Activated CD8-positive, alpha-beta memory T cell treated with anti-CD3 and anti-CD28 coated beads, Interleukin-2, amount 50 U/mL, for 4 hours (primary cell): ENCODE measurements at regions not wholly inside any gene's neighbourhood (a gene's known extent, or its start where the extent isn't known, plus 50 kb on each side); places are given as distances from the start of the nearest gene placed in this dataset.
"Not testable (repeated sequence)": the region's sequence is repeated elsewhere in the genome, so short reads cannot be mapped to it uniquely, and the experiment has no call there.

Experiments used
- DNase-seq: peaks from one replicate; pipeline ENCODE4 v3.0.0-alpha.2; 2020

- DNase-seq: no peak
Observed at GRCh38 chr6:103504501-103505154, 1355.1 kb downstream of the HACE1 start.

DNA sequence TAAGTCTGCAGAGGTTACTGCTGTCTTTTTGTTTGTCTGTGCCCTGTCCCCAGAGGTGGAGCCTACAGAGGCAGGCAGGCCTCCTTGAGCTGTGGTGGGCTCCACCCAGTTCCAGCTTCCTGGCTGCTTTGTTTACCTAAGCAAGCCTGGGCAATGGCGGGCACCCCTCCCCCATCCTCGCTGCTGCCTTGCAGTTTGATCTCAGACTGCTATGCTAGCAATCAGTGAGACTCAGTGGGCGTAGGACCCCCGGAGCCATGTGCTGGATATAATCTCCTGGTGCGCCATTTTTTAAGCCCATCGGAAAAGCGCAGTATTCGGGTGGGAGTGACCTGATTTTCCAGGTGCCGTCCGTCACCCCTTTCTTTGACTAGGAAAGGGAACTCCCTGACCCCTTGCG, 1363.1 kb downstream of the HACE1 start:
- DNase-seq: not testable (repeated sequence)

DNA sequence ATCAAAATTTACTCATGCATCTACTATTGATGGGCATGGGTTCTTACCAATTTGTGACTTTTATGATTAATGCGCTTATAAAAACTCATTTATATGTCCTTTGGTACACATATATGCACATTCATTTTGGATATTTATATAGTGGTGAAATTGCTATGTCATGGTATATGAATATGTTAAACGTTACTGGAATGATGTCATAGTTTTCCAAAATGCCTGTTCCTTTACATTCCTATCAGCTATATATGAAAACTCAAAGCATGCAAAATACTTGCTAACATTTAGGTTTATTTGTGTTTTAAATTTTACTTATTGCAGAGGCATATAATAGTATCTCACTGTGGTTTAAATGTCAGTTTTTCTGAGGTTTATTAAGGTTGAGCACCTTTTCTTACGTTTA, 1403.1 kb downstream of the HACE1 start:
- no peak for DNase-seq

DNA sequence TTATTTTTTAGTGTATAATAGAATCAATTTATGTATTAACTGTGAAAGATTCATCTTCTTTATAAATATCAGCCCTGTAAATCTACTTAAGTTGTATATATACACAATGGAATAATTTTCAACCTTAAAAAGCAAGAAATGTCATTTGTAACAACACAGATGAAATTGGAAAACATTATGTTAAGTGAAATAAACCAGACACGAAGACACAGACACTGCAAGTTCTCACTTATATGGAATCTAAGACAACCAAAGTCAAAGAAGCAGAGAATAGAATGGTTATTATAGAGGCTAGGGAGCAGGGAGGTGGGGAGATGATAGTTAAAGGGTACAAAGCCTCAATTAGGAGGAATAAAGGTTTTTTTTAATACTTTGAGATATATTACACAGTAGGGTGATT, 1404.4 kb downstream of the HACE1 start:
- no peak for DNase-seq

DNA sequence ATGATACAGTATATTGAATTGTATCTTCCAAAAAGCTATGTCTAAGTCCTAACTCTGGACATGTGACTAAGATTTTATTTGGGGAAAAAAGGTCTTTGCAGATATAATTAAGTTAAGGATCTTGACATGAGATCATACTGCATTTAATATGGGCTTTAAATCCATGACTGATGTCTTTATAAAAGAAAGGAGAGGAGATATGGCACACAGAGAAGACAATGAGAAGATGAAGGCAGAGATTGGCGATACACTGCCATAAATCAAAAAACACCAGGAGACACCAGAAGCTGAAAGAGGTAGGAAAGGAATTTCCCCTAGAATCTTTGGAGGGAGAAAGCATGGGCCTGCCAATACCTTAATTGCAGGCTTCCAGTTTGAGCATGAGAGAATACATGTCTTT, 1450.2 kb downstream of the HACE1 start:
- DNase-seq: no peak

DNA sequence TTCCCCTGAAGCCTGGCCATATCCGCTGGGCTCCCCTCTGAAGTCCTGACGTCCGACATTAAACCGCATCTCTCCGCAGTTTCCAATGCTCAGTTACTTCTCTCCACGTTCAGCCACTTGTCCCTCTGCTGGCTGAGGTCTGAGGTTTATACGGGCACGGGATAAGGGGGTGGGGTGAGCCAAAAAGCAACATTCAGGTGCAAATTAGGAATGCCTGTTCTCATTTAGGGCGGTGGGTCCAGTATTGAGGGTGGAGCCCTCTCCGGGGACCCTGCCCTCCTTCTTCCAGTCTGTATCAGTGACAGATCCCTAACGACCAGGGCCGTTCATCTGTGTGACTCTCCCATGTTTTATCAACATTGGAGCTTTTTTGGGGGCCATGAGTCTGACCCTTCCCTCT, 1454.4 kb downstream of the HACE1 start:
- no peak for DNase-seq

GRCh38 chr6:103404799-103405198, 1454.9 kb downstream of the HACE1 start:
- no peak for DNase-seq

- no peak for DNase-seq
Observed at GRCh38 chr6:103396768-103397167, 1463.0 kb downstream of the HACE1 start.

DNA sequence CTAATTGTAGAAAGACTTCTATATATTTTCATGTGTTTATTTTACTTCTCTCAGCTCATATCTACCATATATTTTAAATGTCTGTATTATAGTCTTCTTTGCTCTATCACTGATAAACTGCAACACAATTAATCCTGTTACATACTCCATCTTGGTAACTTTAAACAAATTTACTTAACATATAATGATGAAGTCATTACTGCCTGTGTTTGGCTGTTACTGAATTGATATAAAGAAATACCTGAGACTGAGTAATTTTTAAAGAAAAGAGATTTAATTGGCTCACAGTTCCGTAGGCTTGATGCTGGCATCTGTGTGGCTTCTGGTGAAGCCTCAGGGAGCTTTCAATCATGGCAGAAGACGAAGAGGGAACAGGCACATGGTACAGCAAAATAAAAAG, 1480.4 kb downstream of the HACE1 start:
- no peak for DNase-seq

- no peak for DNase-seq
Observed at GRCh38 chr6:103367212-103367611, 1492.5 kb downstream of the HACE1 start.

GRCh38 chr6:103356531-103356930, 1503.2 kb downstream of the HACE1 start:
- no peak for DNase-seq

GRCh38 chr6:103344554-103345163, 1515.1 kb downstream of the HACE1 start:
- DNase-seq: no peak

GRCh38 chr6:103335412-103335811, 1524.3 kb downstream of the HACE1 start:
- DNase-seq: no peak

- no peak for DNase-seq
Observed at GRCh38 chr6:103326760-103327757, 1532.7 kb downstream of the HACE1 start.

DNA sequence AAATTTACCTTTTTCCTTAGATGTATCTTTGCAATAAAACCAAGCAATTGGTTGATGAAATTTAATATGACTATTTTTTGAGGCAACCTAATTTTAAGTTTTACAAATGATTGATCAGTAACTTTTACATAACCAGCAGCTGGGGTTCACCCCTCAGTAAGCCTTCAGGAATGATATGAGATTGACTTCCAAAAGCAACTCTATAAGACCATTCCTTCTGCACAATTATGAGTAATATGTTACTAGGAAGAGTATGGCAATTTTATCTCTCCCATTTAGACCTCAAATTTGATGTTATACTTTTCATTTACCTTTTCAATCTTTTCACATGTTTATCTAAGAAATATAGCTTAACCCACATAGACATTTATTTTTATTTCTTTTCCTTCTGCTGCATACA, 1546.3 kb downstream of the HACE1 start:
- no peak for DNase-seq

DNA sequence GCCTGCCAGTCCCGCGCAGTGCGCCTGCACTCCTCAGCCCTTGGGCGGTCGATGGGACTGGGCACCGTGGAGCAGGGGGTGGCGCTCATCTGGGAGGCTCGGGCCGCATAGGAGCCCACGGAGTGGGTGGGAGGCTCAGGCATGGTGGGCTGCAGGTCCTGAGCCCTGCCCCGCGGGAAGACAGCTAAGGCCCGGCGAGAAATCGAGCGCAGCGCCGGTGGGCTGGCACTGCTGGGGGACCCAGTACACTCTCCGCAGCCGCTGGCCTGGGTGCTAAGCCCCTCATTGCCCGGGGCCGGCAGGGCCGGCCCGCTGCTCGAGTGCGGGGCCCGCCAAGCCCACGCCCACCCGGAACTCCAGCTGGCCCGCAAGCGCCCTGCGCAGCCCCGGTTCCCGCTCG, 1565.3 kb downstream of the HACE1 start:
- not testable (repeated sequence) for DNase-seq

GRCh38 chr6:103284835-103285234, 1574.9 kb downstream of the HACE1 start:
- DNase-seq: no peak

DNA sequence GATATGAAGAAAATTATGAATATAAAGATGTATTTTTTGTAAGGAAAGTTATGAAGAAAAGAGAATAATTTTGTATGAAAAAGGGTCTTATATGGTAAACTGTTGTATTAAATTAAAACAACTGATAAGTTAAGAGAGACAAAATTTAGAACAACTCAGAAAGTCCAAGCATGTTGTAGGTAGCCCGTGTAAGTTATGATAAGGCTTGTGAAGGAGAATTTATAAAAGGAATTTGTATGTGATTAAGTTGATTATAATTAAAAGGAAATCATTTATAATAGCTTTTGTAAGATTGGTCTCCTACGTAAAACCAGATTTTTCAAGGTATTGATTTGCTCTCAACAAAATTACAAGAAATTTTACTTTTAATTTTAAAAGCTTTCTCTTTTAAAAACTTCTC, 1579.3 kb downstream of the HACE1 start:
- no peak for DNase-seq

DNA sequence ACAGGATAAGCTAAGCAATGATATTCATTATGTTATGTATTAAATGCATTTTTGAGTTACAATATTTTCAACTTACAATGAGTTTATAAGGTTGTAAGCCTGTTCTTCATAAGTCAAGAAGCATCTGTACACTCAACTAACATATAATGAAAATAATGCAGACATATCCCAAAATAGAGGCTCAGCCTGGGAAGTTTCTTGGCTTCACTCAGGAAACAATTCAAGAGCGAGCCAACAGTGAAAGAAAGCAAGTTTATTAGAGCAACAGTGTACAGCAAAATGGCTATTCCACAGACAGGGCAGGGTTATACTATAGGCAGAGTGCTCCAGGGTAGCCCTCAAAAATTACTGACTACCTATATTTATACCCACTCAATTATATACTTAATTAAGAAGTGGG, 1581.8 kb downstream of the HACE1 start:
- DNase-seq: no peak

- no peak for DNase-seq
Observed at GRCh38 chr6:103273048-103273447, 1586.7 kb downstream of the HACE1 start.

GRCh38 chr6:103269581-103269980, 1590.1 kb downstream of the HACE1 start:
- DNase-seq: no peak

DNA sequence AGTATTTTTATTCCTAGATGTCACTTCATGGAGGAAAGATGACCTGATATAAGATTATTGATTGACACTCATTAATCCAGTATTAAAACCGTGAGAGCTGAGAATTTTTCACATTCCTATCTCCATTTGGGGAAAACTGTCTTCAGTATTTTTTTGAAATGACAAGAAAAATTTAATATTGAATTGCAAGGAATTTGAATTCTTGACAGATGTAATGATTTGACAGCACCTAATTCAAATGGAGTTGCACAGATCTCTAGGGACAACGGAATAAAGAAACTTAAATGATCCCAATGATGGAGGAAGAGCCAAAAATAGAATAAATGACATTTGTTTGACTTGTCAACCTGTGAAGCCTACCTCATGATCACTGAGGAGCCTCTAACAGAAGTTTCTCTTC, 1591.4 kb downstream of the HACE1 start:
- DNase-seq: no peak

DNA sequence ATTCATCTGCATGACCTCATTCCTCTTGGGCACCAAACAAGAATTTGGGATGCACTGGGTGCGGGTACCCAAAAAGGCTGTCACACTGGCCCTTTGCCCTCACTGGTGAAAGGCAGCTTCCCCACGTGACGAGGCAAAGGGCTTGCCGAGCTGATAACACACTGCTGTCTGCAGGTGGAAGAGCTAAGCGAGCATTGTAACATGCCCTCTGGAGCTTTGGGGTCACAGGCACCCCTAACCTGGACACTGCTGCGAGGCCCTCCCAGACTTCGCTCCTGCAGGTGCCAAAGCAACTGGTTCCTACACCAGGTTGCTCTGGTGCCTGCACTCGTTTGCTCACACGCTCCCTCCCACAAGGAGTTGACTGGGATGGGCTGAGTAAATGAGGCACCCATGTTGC, 1595.7 kb downstream of the HACE1 start:
- DNase-seq: no peak

DNA sequence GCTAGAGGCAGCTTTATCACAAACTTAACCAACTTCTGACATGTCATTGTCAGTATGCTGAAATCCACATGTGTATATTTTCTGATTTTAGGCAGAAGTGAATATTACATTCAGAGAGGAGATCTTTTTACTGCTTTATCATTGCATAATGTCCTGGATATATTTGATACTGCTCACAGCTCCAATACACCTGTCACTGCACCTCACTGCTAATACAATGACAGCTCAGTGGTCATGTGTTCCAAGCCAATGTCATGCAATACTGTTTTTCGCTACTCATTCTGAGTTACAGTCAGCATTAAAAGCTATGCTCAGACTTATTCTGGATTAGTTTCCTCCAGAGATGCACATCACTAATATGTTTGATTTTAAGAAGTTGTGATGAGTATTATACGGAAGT, 1604.6 kb downstream of the HACE1 start:
- no peak for DNase-seq
